ENCODE measurements at regions not wholly inside any gene's neighbourhood (a gene's known extent, or its start where the extent isn't known, plus 50 kb on each side); places are given as distances from the start of the nearest gene placed in this dataset.

DNA sequence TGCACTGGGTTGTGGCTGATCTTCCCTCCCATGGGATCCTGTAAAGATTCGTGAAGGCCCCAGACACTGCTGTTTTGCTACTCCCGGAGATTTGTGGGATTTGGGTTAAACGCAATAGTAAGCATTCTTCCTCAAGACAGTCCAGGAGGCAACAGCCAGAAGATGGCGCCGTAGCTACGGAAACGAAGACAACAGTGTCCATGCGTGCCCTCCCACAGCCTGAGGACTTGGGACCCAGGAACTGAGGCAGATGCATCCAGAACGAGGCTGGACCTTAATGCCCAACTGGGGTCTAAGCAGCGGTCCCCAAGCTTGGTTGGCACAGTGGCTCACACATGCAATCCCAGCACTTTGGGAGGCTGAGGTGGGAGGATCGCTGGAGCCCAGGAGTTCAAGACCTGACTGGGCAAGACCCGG lies 57.6 kb upstream of the ZNF507 start (continued):
- TF ChIP-seq, protein P1, sequence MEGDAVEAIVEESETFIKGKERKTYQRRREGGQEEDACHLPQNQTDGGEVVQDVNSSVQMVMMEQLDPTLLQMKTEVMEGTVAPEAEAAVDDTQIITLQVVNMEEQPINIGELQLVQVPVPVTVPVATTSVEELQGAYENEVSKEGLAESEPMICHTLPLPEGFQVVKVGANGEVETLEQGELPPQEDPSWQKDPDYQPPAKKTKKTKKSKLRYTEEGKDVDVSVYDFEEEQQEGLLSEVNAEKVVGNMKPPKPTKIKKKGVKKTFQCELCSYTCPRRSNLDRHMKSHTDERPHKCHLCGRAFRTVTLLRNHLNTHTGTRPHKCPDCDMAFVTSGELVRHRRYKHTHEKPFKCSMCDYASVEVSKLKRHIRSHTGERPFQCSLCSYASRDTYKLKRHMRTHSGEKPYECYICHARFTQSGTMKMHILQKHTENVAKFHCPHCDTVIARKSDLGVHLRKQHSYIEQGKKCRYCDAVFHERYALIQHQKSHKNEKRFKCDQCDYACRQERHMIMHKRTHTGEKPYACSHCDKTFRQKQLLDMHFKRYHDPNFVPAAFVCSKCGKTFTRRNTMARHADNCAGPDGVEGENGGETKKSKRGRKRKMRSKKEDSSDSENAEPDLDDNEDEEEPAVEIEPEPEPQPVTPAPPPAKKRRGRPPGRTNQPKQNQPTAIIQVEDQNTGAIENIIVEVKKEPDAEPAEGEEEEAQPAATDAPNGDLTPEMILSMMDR (IDR thresholded peaks at IDR 0.05; ENCODE audit: control extremely low read depth in 1 of 3, insufficient read depth in 1 of 3, low read depth in 1 of 3, low read length in 3 of 3) = peak; percentile 81 to 84 (median 82)
- no peak for TF ChIP-seq SIX5 (IDR thresholded peaks at IDR 0.05; ENCODE audit: low read depth, low read length)
- TF ChIP-seq YY1 (IDR thresholded peaks at IDR 0.05; ENCODE audit: low read depth, low read length) = peak; percentile 65
- no peak for TF ChIP-seq CEBPB (IDR thresholded peaks at IDR 0.05; ENCODE audit: low read depth, low read length)
- TF ChIP-seq NRF1 (IDR thresholded peaks at IDR 0.05; ENCODE audit: low read depth, low read length) = no peak
- TF ChIP-seq, protein P2, sequence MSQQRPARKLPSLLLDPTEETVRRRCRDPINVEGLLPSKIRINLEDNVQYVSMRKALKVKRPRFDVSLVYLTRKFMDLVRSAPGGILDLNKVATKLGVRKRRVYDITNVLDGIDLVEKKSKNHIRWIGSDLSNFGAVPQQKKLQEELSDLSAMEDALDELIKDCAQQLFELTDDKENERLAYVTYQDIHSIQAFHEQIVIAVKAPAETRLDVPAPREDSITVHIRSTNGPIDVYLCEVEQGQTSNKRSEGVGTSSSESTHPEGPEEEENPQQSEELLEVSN (IDR thresholded peaks at IDR 0.05) = no peak
- no peak for TF ChIP-seq POLR2A (IDR thresholded peaks at IDR 0.05; ENCODE audit: control extremely low read depth in 1 of 2, low read depth in 2 of 2, low read length in 2 of 2)
- peak; percentile 85 to 93 for TF ChIP-seq RAD21 (IDR thresholded peaks at IDR 0.05 in 1 of 2, conservative IDR thresholded peaks at IDR 0.05 in 1 of 2; ENCODE audit: low read depth in 2 of 2, low read length in 2 of 2)
- no peak for TF ChIP-seq TBP (IDR thresholded peaks at IDR 0.05; ENCODE audit: low read depth, low read length)
